ENCODE measurements at regions not wholly inside any gene's neighbourhood (a gene's known extent, or its start where the extent isn't known, plus 50 kb on each side); places are given as distances from the start of the nearest gene placed in this dataset.
"Not testable (repeated sequence)": the region's sequence is repeated elsewhere in the genome, so short reads cannot be mapped to it uniquely, and the experiment has no call there.

- Histone ChIP-seq H3K4me3 (no peak overlapping the region), H3K27ac (no peak overlapping the region), H3K36me3 (no peaks in the 10 kb centered on the region), H3K4me1 (no peaks in the 10 kb centered on the region), H3K9me3 (no peaks in the 10 kb centered on the region), H3K27me3 (no peaks in the 10 kb centered on the region)
- no peak for TF ChIP-seq POLR2A (IDR thresholded peaks at IDR 0.05)
- TF ChIP-seq CTCF (IDR thresholded peaks at IDR 0.05), result no peak
- DNase-seq, result no peak
Observed at GRCh38 chrX:113790987-113791386, 792.9 kb upstream of the HTR2C start.

GRCh38 chrX:113784754-113785153 lies 799.1 kb upstream of the HTR2C start:
- not testable (repeated sequence) for DNase-seq, H3K36me3 ChIP-seq, H3K27ac ChIP-seq, H3K9me3 ChIP-seq, H3K4me1 ChIP-seq, H3K4me3 ChIP-seq, H3K27me3 ChIP-seq

GRCh38 chrX:113770806-113771205 lies 813.1 kb upstream of the HTR2C start:
- no peaks in the 10 kb centered on the region for H3K9me3 ChIP-seq
- DNase-seq, result no peak
- H3K27ac ChIP-seq, result no peak overlapping the region
- no peaks in the 10 kb centered on the region for H3K27me3 ChIP-seq
- TF ChIP-seq CTCF (IDR thresholded peaks at IDR 0.05) (no peak), POLR2A (IDR thresholded peaks at IDR 0.05) (no peak)
- H3K36me3 ChIP-seq, result no peaks in the 10 kb centered on the region
- H3K4me1 ChIP-seq, result no peaks in the 10 kb centered on the region
- no peak overlapping the region for H3K4me3 ChIP-seq

GRCh38 chrX:113770071-113770470 lies 813.8 kb upstream of the HTR2C start:
- Histone ChIP-seq H3K4me1 (no peaks in the 10 kb centered on the region), H3K9me3 (no peaks in the 10 kb centered on the region), H3K4me3 (no peak overlapping the region), H3K27ac (no peak overlapping the region), H3K36me3 (no peaks in the 10 kb centered on the region), H3K27me3 (no peaks in the 10 kb centered on the region)
- no peak for DNase-seq
- TF ChIP-seq POLR2A (IDR thresholded peaks at IDR 0.05) (no peak), CTCF (IDR thresholded peaks at IDR 0.05) (no peak)

GRCh38 chrX:113759422-113759821 lies 824.5 kb upstream of the HTR2C start:
- no peaks in the 10 kb centered on the region for H3K36me3 ChIP-seq
- no peak for DNase-seq
- H3K4me3 ChIP-seq, result no peak overlapping the region
- H3K27ac ChIP-seq, result no peak overlapping the region
- no peaks in the 10 kb centered on the region for H3K4me1 ChIP-seq
- H3K27me3 ChIP-seq, result no peaks in the 10 kb centered on the region
- no peak for TF ChIP-seq POLR2A (IDR thresholded peaks at IDR 0.05)
- TF ChIP-seq CTCF (IDR thresholded peaks at IDR 0.05), result no peak
- no peaks in the 10 kb centered on the region for H3K9me3 ChIP-seq

GRCh38 chrX:113747274-113747973 lies 836.5 kb upstream of the HTR2C start:
- H3K4me1 ChIP-seq, result no peaks in the 10 kb centered on the region
- TF ChIP-seq CTCF (IDR thresholded peaks at IDR 0.05) (no peak), POLR2A (IDR thresholded peaks at IDR 0.05) (no peak)
- no peak overlapping the region for H3K4me3 ChIP-seq
- H3K27me3 ChIP-seq, result no peaks in the 10 kb centered on the region
- no peak overlapping the region for H3K27ac ChIP-seq
- DNase-seq, result no peak
- H3K36me3 ChIP-seq, result no peaks in the 10 kb centered on the region
- H3K9me3 ChIP-seq, result no peaks in the 10 kb centered on the region
